ENCODE measurements at regions not wholly inside any gene's neighbourhood (a gene's known extent, or its start where the extent isn't known, plus 50 kb on each side); places are given as distances from the start of the nearest gene placed in this dataset.

GRCh38 chr16:51710905-51711563 is 560.0 kb upstream of the SALL1 start:
- TF ChIP-seq CTCF (IDR thresholded peaks at IDR 0.05) = no peak
- no peaks in the 10 kb centered on the region for H3K4me1 ChIP-seq
- no peaks in the 10 kb centered on the region for H3K36me3 ChIP-seq (ENCODE audit: insufficient read depth in 1 of 2, low read depth in 1 of 2)
- ATAC-seq (no peak), DNase-seq (no peak)
- intact Hi-C loops (cut with DNase I) = no loop called here
- no peak overlapping the region for H3K4me3 ChIP-seq
- 77 to 88% (median 87%) methylated on average over 2 of the region's 2 CpGs for WGBS, 3 donors
- no peak overlapping the region for H3K27ac ChIP-seq
- H3K9me3 ChIP-seq = peaks cover 7% of the 10 kb centered on the region
- H3K27me3 ChIP-seq (ENCODE audit: insufficient read depth in 3 of 3, low read length in 2 of 3) = no peaks in the 10 kb centered on the region

GRCh38 chr16:51710186-51710585 is 559.1 kb upstream of the SALL1 start:
- H3K9me3 ChIP-seq = peaks cover 15% of the 10 kb centered on the region
- H3K4me1 ChIP-seq = no peaks in the 10 kb centered on the region
- no peak overlapping the region for H3K4me3 ChIP-seq
- intact Hi-C loops (cut with DNase I) = no loop called here
- H3K27me3 ChIP-seq (ENCODE audit: insufficient read depth in 3 of 3, low read length in 2 of 3) = no peaks in the 10 kb centered on the region
- no peak overlapping the region for H3K27ac ChIP-seq
- no peaks in the 10 kb centered on the region for H3K36me3 ChIP-seq (ENCODE audit: insufficient read depth in 1 of 2, low read depth in 1 of 2)
- DNase-seq (no peak), ATAC-seq (no peak)
- 78 to 82% (median 79%) methylated on average over 10 of the region's 10 CpGs for WGBS, 3 donors
- TF ChIP-seq CTCF (IDR thresholded peaks at IDR 0.05) = no peak

- DNase-seq (no peak), ATAC-seq (no peak)
- Histone ChIP-seq H3K36me3 (ENCODE audit: insufficient read depth in 1 of 2, low read depth in 1 of 2) (no peaks in the 10 kb centered on the region), H3K9me3 (peaks cover 8% of the 10 kb centered on the region), H3K27ac (no peak overlapping the region), H3K4me1 (no peaks in the 10 kb centered on the region), H3K27me3 (ENCODE audit: insufficient read depth in 3 of 3, low read length in 2 of 3) (no peaks in the 10 kb centered on the region), H3K4me3 (no peak overlapping the region)
- TF ChIP-seq CTCF (IDR thresholded peaks at IDR 0.05) = no peak
- intact Hi-C loops (cut with DNase I) = no loop called here
- 39 to 55% (median 50%) methylated on average over 4 of the region's 4 CpGs for WGBS, 3 donors
Measured at GRCh38 chr16:51708861-51709260, 557.8 kb upstream of the SALL1 start.

- no peaks in the 10 kb centered on the region for H3K36me3 ChIP-seq (ENCODE audit: insufficient read depth in 1 of 2, low read depth in 1 of 2)
- H3K4me1 ChIP-seq = no peaks in the 10 kb centered on the region
- ATAC-seq = no peak
- H3K27ac ChIP-seq = no peak overlapping the region
- no peak for DNase-seq
- H3K4me3 ChIP-seq = no peak overlapping the region
- TF ChIP-seq CTCF (IDR thresholded peaks at IDR 0.05) = no peak
- H3K9me3 ChIP-seq = peaks cover 8% of the 10 kb centered on the region
- H3K27me3 ChIP-seq (ENCODE audit: insufficient read depth in 3 of 3, low read length in 2 of 3) = no peaks in the 10 kb centered on the region
- intact Hi-C loops (cut with DNase I) = no loop called here
- WGBS, 3 donors = 42 to 49% (median 43%) methylated on average over 6 of the region's 6 CpGs
Measured at GRCh38 chr16:51707666-51708065, 556.6 kb upstream of the SALL1 start.

- peaks cover 11% of the 10 kb centered on the region for H3K9me3 ChIP-seq
- no peaks in the 10 kb centered on the region for H3K4me1 ChIP-seq
- H3K27me3 ChIP-seq (ENCODE audit: insufficient read depth in 3 of 3, low read length in 2 of 3) = no peaks in the 10 kb centered on the region
- no peak overlapping the region for H3K27ac ChIP-seq
- no peak for DNase-seq
- TF ChIP-seq CTCF (IDR thresholded peaks at IDR 0.05) = no peak
- intact Hi-C loops (cut with DNase I) = no loop called here
- no peak overlapping the region for H3K4me3 ChIP-seq
- ATAC-seq = no peak
- no peaks in the 10 kb centered on the region for H3K36me3 ChIP-seq (ENCODE audit: insufficient read depth in 1 of 2, low read depth in 1 of 2)
Measured at GRCh38 chr16:51705142-51705541, 554.1 kb upstream of the SALL1 start.

Measured in psoas muscle (tissue), 7 donors.